ENCODE measurements at regions not wholly inside any gene's neighbourhood (a gene's known extent, or its start where the extent isn't known, plus 50 kb on each side); places are given as distances from the start of the nearest gene placed in this dataset.

DNA sequence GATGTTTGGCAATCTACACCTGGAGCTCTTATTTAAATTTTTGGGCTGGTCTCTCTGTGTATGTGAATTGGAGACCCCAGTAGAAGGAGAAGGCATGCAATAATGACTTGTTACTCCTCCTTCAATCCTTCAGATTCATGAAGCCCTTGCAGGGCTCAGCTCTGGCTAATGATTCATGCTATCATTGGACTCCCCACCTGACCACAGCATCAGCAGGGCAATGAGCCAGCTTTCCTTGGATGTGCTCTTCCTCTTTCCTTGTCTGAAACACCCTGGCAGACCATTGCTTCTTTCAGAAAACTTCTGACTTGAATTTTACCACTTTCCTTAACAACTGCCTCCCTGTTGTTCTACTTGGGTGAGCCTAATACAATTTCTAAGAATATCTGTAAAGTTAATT is 1019.2 kb downstream of the AACS start:
- Histone ChIP-seq H3K4ac (replicated peaks; ENCODE audit: insufficient read length, low read depth, low read length) (no peak overlapping the region), H2AK5ac (ENCODE audit: low read depth, low read length) (no peak overlapping the region), H2AFZ (ENCODE audit: low read length) (no peak overlapping the region), H3K36me3 (ENCODE audit: control insufficient read depth in 2 of 4, insufficient read depth in 4 of 4, low read length in 3 of 4) (no peaks in the 10 kb centered on the region), H3K9me3 (ENCODE audit: insufficient read depth in 2 of 2, low read depth in 1 of 2, low read length in 1 of 2) (peaks cover 3 to 7% of the 10 kb centered on the region in 2 experiments; a peak in 3 of 4 replicates), H3K79me2 (ENCODE audit: control insufficient read depth in 1 of 2, insufficient read depth in 2 of 2, low read length in 2 of 2) (no peaks in the 10 kb centered on the region), H3K4me3 (ENCODE audit: extremely low read depth in 1 of 4, insufficient read depth in 2 of 4, low read depth in 3 of 4, low read length in 4 of 4) (no peak overlapping the region), H3K9ac (replicated peaks in 1 of 4; ENCODE audit: extremely low read depth in 1 of 4, low read depth in 3 of 4, low read length in 3 of 4) (no peak overlapping the region), H3K27me3 (replicated peaks in 1 of 4; ENCODE audit: control insufficient read depth in 3 of 4, extremely low read depth in 1 of 4, insufficient read depth in 3 of 4, low read length in 3 of 4) (no peaks in the 10 kb centered on the region), H3K18ac (ENCODE audit: extremely low read depth, low read length) (no peak overlapping the region), H3K56ac (replicated peaks; ENCODE audit: insufficient read length, low read depth, low read length) (no peak overlapping the region), H2BK5ac (ENCODE audit: low read depth, low read length) (no peak overlapping the region), H4K20me1 (replicated peaks in 1 of 2; ENCODE audit: control insufficient read depth in 1 of 2, insufficient read depth in 2 of 2, low read length in 2 of 2) (no peaks in the 10 kb centered on the region), H3K4me1 (replicated peaks in 1 of 4; ENCODE audit: control insufficient read depth in 3 of 4, insufficient read depth in 4 of 4, low read length in 3 of 4) (no peaks in the 10 kb centered on the region; a peak in 1 of 7 replicates), H2BK12ac (ENCODE audit: low read depth, low read length) (no peak overlapping the region), H4K8ac (ENCODE audit: extremely low read depth, insufficient read depth, low read length) (no peak overlapping the region), H3K79me1 (ENCODE audit: low read depth, low read length) (no peaks in the 10 kb centered on the region), H3K14ac (ENCODE audit: insufficient read length) (no peak overlapping the region), H4K5ac (ENCODE audit: insufficient read length, low read depth, low read length) (no peak overlapping the region), H3K4me2 (ENCODE audit: insufficient read depth in 1 of 2, low read depth in 2 of 2, low read length in 2 of 2) (no peak overlapping the region), H3K23ac (ENCODE audit: insufficient read length) (no peak overlapping the region), H3K23me2 (ENCODE audit: low read depth, low read length) (no peaks in the 10 kb centered on the region; the same call in 1 of the 2 replicates), H2BK120ac (replicated peaks; ENCODE audit: low read depth, low read length) (no peak overlapping the region), H2BK15ac (ENCODE audit: low read length) (no peak overlapping the region), H4K91ac (replicated peaks; ENCODE audit: insufficient read length, low read length) (no peak overlapping the region), H2BK20ac (ENCODE audit: low read length) (no peak overlapping the region), H3K27ac (ENCODE audit: low read depth, low read length) (no peak overlapping the region)
- FAIRE-seq = no peak
- ChIA-PET POLR2A (ENCODE audit: partially characterized antibody) (no interaction called here), CTCF (ENCODE audit: partially characterized antibody) (interaction anchor here (1.0 to 1.5 kb wide), 2 partner anchors 14 to 263 kb away, joined by 4 to 7 read pairs; no protein-coding TSS in a partner anchor)
- no peak for DNase-seq (ENCODE audit: low read depth in 1 of 2, low spot score in 2 of 2)
- TF ChIP-seq, protein P1, sequence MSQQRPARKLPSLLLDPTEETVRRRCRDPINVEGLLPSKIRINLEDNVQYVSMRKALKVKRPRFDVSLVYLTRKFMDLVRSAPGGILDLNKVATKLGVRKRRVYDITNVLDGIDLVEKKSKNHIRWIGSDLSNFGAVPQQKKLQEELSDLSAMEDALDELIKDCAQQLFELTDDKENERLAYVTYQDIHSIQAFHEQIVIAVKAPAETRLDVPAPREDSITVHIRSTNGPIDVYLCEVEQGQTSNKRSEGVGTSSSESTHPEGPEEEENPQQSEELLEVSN (IDR thresholded peaks at IDR 0.05) = no peak
- no peak for TF ChIP-seq KDM4A (IDR thresholded peaks at IDR 0.05; ENCODE audit: low read depth, low read length, severe bottlenecking)
- TF ChIP-seq TCF12 (IDR thresholded peaks at IDR 0.05; ENCODE audit: low read depth, low read length) = no peak
